ENCODE measurements at regions not wholly inside any gene's neighbourhood (a gene's known extent, or its start where the extent isn't known, plus 50 kb on each side); places are given as distances from the start of the nearest gene placed in this dataset.

DNA sequence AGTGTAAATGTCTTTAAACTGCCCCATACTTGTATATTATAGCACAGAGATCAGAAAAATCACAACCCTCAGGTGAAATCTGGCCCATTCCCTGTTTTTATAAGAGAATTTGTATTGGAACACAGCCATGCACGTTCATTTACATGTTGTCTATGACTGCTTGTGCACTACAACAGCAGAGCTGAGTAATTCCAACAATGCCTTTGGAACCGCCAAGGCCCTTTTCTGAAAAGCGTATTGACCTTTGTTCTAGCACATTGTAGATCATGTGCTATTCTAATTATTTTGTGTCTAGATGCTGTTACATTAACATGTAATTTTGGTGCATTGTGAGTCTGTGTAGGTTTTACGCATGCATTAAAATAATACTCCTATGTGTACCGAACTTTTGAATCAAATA is 339.6 kb downstream of the CHRM3 start:
- DNase-seq (ENCODE audit: low read depth in 2 of 3, low spot score in 1 of 3) = no peak

DNA sequence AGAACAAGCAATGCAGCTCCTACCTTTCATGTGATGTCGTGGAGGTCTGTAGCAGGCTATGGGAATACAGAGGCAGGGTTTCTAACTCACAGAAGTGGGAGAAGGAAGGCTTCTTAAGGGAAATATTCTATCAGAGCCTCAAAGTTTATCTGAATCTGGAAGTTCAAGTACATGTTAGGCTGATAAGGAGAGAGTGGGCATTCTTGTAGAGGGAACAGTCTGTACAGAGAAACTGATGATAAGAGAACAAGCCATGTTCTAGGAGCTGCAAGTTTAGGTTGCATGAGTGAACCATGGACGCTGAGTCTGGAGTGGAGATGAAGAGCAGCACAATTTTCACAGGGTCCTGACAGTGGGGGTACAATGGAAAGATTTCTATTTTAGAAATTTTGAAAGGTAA is 344.0 kb downstream of the CHRM3 start:
- DNase-seq (ENCODE audit: low read depth in 2 of 3, low spot score in 1 of 3) = no peak

DNA sequence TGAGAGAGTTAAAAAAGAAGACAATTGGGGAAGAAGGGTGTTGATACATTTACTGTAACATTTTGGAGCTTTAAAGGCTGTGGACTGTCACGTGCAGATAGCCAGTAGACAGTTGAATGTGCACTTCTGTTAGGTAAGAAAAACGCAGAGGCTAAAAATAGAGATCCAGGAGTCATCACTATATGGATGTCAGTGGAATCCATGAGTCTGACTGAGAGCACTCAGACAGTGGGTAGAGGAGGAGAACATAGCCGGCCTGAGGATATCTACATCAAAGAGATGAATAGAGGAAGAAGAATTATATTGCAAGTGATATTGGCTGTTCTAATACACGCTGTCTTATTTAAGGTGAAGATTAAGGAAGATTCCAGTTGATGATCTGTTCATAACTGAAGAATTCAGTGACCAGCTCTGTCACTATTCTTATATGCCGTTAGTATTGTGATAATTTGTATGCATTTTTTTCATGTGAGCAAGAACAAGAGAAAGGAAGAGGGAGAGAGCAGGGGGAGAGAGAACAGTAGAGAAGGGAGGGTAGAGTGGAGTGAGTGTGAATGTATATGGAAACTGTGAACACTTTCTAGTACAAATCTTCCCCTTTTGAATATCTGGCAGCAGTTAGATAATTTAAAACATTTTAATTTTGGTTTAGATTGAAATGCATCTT is 344.8 kb downstream of the CHRM3 start:
- no peak for DNase-seq (ENCODE audit: low read depth in 2 of 3, low spot score in 1 of 3)

DNA sequence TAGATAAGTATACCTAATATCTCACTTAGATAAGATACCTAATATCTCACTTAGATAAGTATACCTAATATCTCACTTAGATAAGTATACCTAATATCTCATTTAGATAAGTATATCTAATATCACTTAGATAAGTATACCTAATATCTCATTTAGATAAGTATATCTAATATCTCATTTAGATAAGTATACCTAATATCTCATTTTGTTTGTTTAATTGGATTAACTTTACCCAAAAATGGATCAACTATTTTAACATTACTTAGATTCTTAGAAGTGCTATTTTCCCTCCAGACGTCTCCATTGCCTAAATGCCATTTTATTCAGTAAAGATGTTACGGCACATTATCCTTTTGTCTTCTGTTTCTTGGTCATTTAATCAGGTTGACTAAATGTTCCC is 346.4 kb downstream of the CHRM3 start:
- DNase-seq (ENCODE audit: low read depth in 2 of 3, low spot score in 1 of 3) = no peak

DNA sequence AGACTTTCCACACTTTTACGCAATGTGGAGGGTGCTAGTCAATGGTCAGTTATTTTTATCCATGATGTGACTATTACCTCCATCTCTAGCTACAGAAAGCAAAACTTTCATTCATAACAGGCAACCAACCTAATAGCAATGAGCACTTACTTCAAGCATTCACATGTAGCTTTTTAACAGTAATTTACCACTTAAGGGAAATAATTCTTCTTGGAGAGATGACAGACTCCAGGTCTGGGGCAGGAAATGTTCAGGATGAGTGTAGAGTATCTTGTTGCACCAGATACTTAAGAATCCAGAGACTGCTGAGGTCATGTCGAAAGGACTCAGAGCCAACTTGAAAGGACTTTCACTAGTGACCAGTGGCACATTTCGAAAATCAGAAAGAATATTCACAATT is 347.6 kb downstream of the CHRM3 start:
- no peak for DNase-seq (ENCODE audit: low read depth in 2 of 3, low spot score in 1 of 3)

DNA sequence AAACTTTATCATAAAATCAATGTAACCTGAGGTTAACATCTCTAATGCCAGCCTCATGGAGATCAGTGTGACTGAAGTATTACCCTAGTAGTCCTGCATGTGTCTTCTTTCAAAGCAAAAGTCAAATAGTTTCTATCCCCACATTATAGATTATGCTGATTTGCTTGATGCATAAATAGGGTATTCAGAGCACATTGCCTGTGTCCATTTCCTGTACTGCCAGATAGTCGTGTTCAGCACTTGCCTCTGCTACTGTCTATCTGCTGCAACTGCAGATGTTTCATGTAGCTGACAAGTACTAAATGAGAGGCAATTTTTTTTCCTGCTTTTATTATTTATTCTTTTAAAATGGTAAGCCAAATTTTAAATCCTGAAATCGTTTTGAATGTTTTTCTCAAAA is 348.7 kb downstream of the CHRM3 start:
- no peak for DNase-seq (ENCODE audit: low read depth in 2 of 3, low spot score in 1 of 3)

DNA sequence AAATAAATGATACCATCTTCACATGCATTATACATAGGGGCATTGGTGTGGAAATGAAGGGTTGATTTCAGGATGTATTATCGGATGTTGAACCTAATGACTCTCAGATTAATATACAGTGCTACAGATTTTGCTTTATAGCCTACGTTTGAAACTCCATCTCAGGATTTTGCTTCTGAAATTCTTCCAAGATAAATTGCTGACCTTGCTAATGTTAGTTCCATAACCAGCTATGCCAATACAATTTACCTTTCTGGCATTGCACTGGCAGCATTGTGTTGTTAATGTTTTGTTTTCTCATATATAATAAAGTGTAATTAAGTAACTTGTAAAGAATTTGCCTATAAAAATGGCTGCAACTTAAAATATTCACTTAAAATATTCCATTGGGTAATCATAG is 350.1 kb downstream of the CHRM3 start:
- DNase-seq (ENCODE audit: low read depth in 2 of 3, low spot score in 1 of 3) = no peak

DNA sequence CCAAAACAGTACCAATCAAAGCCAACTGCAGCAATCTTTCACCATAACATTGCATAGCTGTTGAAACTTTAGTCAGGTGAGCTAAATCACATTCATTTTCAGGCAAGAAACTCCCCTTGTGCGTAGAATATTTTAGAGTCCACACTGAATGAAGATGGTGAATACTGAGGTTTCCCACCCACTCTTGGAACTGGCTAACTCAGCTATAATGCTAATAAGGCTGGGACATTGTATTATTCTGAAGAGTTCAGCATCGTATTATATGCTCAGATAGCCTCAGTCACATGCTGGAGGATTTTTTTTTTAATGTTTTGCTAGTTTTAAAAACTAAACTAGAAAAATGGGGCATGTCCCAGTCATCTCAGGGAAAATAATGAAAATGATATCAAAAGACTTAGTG is 352.3 kb upstream of the FMN2 start:
- no peak for DNase-seq (ENCODE audit: low read depth in 2 of 3, low spot score in 1 of 3)

DNA sequence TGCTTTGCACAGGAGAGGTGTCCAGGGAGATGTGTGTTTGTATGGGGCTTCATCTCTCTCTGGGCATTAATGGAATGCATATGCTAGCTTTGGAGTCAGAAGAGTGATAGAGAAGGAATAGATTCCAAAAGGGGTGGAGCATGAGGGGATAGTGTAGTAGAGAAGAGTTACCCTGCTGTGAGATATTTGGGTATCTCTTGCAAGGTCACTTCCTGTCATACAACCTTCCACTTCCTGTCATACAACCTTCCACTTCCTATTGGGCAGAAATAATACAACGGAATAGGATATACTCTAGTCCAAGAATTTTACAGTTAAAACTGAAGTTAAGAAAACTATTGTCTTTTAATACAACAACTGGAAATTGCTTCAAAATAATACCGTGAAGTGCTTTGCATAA is 351.8 kb upstream of the FMN2 start:
- DNase-seq (ENCODE audit: low read depth in 2 of 3, low spot score in 1 of 3) = no peak

DNA sequence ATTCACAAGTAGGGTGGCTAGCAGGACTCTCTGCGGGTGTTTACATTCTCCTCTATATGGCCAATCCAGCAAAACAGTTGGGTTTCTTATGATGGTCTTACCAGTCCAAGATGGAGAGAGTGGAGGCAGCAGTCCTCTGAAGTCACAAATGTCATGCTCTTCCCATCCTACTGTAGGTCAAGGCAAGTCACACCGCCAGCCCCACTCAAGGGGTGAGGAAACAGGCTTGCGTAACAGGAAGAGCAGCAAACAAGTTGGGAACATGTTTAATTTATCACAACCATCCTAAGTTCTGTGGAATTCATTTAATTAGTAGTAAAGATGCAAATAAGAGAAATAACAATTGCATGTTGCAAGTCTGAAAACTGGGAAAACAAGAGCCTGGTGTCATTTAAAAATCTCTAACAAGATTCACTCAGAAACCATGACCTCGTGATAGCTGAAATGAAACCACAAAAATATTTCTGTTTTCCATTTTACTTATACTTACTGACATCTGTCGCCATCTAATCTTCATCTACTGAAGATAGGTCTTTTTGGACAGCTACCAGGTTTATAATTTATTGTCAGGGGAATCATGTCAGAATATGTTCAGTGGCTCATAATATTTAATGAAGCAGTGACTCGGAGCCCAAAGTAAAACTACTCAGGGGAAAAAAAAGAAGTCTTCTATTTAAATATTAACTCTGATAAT is 349.1 kb upstream of the FMN2 start:
- no peak for DNase-seq (ENCODE audit: low read depth in 2 of 3, low spot score in 1 of 3)

DNA sequence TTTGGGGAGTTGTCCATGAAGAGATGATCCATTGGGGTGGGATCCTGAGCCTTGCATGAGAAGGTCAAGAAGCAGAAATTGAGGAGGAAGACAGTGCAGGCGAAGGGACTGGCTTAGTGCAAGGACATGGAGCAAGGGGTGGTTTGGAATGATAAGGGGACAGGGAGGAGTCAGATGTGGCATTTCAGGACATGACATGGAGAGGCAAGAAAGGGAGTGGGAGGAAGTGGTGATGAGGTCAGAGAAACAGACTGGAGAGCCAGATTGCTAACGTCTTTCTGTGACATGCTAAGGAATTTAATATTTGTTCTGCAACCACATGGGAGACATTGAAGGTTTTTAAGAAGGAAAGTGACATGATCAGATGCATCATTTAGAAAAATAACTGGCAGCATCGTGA is 346.8 kb upstream of the FMN2 start:
- DNase-seq (ENCODE audit: low read depth in 2 of 3, low spot score in 1 of 3) = no peak

DNA sequence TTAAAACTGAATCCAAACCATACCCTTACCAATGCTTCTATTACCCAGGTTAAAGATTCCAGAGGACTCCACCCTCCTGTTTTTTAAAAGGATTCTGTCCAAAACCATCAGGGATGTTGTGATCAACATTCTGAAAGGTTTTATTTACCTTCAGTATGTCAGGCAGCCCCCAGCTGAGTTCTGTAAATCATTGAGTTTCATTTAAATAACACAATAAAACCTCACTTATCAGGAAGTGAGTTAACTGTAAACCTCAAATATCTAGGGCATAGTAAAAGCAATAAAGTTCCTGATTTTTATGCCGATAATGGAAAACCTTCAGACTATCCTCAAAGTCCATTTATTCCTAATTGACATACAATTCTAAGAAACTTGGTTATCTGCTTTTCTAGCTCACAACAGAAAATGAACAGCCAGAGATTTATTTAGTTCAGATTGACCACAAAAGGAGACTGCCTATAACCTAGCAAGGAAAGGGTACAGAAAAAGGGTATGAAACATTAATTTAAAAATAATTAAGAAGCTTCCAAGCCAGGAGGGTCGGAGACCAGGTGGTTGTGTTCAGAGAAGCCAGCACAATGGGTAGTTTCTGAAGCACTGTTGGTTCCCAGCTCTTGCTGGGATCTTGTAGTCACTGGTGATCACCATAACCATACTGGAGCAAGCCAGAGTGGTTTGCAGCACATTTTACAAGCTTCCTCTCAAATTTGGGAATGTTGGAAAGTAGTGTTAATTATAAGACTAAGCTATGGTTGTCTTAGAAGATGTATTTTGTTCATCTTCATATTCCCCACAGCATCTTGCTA is 336.4 kb upstream of the FMN2 start:
- no peak for DNase-seq (ENCODE audit: low read depth in 2 of 3, low spot score in 1 of 3)

DNA sequence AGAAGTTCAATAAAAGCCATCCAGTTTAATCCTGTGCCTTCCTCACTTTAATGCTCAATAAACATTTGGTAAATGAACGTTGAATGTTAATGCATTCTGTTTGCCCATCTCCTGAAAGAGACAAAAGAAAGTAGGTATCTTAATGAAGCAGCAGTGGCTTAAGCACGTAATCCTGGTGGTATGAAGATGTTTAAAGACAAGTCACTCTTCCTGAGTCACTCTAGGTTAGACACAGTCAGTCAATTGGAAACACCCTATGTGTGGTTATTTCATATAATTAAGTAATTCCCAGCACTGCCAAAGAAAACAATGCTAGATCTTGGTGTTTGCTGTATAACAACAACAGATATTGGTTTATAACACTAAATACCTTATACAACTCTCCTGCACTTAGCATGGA is 334.0 kb upstream of the FMN2 start:
- no peak for DNase-seq (ENCODE audit: low read depth in 2 of 3, low spot score in 1 of 3)

DNA sequence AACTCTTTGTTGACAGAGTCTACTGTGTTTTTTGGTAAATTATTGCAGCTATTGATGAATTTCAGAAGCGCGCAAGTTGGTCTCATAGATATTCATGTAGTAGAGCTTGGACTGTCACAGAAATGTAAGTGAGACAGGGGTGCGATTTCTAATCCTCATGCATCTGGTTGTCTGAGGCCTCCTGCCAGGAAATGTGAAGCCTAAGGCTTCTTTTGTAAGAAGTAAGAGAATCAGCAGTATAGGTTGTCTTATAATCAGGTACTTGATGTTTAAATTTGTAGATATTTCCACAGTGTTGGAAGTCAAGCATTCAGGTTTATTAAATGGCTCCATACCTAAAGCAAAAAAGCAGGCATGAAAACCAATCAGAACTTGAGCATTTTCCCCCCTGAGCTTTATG is 332.9 kb upstream of the FMN2 start:
- no peak for DNase-seq (ENCODE audit: low read depth in 2 of 3, low spot score in 1 of 3)

DNA sequence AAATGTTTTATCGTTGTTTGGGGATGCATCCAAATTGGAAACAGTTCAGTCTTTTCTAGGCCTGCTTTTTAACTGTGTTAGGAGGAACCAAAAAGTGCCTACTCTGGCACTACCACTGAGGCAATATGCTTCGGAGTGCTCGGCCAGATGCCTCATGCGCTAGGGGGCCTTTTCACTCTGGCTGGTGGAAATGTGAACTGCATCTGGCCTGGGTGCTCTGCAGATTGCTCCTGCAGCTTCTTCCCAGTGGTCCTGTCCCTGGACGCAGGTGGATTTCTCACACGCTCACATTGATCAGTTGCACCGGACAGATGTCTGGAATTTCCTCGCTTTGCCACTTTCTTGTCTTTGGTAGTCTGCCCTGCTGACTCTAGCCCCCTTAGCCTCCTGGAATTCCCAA is 330.2 kb upstream of the FMN2 start:
- DNase-seq (ENCODE audit: low read depth in 2 of 3, low spot score in 1 of 3) = no peak

DNA sequence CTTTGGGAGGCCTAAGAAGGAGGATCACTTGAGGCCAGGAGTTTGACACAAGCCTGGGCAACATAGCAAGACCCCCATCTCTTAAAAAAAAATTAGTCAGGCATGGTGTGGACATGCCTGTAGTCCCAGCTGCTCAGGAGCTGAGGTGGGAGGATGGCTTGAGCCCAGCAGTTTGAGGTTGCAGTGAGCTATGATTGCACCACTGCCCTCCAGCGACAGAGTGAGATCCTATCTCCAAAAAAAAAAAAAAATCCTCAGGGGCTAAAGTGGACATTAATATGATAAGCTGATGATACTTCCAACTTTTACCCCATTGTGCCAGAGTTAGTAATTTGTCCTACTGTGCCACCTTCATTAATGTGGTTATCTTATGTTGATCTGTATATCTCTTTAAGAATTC is 327.8 kb upstream of the FMN2 start:
- DNase-seq (ENCODE audit: low read depth in 2 of 3, low spot score in 1 of 3) = no peak

DNA sequence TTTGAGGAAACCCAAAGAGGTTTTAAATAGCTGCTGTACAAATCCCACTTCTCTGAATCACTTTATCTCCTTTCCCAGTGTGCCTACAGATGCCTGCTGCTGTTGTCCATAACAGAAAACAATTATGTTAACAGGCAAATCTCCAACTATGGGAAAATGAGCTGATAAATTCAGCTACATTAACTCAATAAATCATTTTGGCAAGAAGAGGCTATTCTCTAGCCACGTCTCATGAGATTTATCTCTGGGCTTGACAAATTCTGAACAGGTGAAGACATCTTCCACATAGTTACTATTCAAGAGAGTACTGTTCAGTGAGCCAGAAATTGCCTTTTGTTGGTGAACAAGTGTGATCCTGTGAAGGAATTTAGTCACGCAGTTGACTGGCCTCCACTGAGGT is 327.1 kb upstream of the FMN2 start:
- DNase-seq (ENCODE audit: low read depth in 2 of 3, low spot score in 1 of 3) = no peak

DNA sequence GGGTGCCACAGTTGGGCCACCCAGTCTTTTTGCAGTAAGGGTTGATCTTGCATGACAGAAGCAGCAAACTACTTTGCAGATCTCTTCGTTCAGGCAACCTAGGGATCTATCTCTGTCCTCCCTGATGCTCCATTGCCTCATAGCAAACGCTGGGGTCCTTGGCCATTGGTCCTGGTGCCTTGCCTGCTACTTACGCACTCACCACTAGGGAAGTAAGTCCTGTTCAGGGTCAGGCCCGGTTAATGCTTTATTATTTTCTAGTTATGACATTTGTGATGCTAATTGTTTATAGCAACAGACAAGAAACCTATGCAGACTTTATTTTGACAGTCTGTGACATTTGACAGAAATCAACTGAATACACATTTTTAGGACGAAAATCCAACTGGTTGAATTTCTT is 326.5 kb upstream of the FMN2 start:
- no peak for DNase-seq (ENCODE audit: low read depth in 2 of 3, low spot score in 1 of 3)

DNA sequence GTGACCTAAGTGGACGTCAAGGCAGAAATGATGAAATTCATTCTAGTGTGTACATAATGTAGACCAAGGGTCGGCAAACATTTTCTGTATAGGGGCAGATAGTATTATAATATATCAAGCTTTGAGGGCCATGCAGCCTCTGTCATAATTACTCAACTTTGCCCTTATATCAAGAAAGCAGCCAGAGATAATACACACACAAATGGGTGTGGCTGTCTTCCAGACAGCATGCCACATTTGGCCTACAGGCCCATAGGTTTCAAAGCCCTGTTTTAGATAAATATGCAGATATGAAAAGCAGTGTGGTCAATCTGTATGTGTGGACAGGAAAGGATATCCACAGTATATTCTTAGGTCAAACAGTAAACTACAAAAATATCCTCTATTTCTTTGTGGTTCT is 320.1 kb upstream of the FMN2 start:
- DNase-seq (ENCODE audit: low read depth in 2 of 3, low spot score in 1 of 3) = no peak

DNA sequence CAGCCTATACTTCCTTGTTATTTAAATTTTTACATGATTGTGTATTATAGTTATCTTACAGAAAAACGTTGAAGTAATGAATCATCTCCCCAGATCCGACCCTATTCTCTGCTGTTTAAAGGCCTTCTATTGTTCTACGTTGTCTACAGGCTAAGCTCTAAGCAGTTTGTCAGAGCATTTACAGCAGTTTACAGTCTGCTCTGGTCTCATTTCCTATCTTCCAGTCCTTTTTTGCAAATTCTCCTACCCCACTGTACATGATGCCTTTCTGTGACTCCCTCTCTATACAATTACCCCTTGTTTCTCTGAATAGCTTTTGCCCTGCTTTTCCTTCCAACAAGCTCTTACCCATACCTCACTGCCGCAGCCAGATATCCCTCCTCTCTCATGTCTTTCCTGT is 319.2 kb upstream of the FMN2 start:
- no peak for DNase-seq (ENCODE audit: low read depth in 2 of 3, low spot score in 1 of 3)

DNA sequence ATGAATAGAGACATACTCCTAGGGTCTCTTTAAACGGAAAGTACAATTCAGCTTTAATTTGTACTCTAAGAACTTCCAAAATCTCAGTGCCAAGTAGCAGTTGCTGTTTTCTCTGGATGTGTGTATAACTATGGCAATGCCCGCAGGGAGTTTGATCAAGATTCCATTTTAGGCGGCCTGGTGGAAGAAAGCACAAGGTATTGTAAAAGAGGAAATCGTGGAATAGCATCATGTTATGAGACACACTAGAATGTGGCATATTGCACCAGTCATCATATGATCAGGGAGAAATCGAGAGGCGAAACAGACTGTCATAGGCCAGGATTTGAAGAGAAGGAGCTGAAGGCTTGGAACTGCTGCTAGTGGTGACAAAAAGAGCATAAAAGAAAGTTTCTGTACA is 316.2 kb upstream of the FMN2 start:
- DNase-seq (ENCODE audit: low read depth in 2 of 3, low spot score in 1 of 3) = no peak

DNA sequence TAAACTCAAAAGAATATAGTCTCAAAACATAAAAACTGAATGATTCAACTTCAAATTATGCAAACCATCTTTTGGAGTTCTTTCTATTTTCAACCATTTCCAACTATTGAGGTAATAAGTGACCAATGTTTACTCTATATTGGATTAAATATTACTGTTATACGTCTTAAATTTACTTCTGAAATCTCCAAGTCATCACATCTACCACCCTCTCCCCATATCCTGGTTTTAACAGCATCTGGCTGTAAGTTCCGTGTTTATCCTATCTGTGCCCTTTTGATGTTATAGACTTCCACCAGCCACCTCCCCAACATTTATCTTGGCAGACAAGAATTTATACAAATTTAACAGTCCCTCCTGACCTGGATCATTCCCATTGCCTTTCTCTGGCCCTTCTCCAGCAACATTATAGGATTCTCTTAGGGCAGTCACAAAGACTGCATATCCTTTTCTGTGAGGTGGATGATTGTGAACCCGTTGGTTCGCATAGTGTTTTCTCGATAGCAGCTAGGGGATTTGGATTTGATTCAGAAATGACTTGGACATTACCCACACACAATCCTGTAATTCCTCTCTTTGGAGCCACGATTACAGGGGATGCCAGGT is 313.4 kb upstream of the FMN2 start:
- no peak for DNase-seq (ENCODE audit: low read depth in 2 of 3, low spot score in 1 of 3)
